ENCODE measurements at regions not wholly inside any gene's neighbourhood (a gene's known extent, or its start where the extent isn't known, plus 50 kb on each side); places are given as distances from the start of the nearest gene placed in this dataset.
"Not testable (repeated sequence)": the region's sequence is repeated elsewhere in the genome, so short reads cannot be mapped to it uniquely, and the experiment has no call there.

GRCh38 chr2:90238505-90239230 is 1547.2 kb downstream of the RPIA start:
- not testable (repeated sequence) for DNase-seq (ENCODE audit: low read depth, low spot score); H3K4me3 ChIP-seq (ENCODE audit: low read length)

- not testable (repeated sequence) for H3K4me3 ChIP-seq (ENCODE audit: low read length); DNase-seq (ENCODE audit: low read depth, low spot score)
Measured at GRCh38 chr2:90239769-90240168, 1548.3 kb downstream of the RPIA start.

GRCh38 chr2:90244902-90245765 is 1553.7 kb downstream of the RPIA start:
- not testable (repeated sequence) for DNase-seq (ENCODE audit: low read depth, low spot score); H3K4me3 ChIP-seq (ENCODE audit: low read length)

- DNase-seq (ENCODE audit: low read depth, low spot score); H3K4me3 ChIP-seq (ENCODE audit: low read length): not testable (repeated sequence)
Measured at GRCh38 chr2:90248400-90248799, 1556.9 kb downstream of the RPIA start.

- DNase-seq (ENCODE audit: low read depth, low spot score); H3K4me3 ChIP-seq (ENCODE audit: low read length): not testable (repeated sequence)
Measured at GRCh38 chr2:90250350-90250749, 1558.9 kb downstream of the RPIA start.

GRCh38 chr2:90251576-90251975 is 1560.1 kb downstream of the RPIA start:
- not testable (repeated sequence) for H3K4me3 ChIP-seq (ENCODE audit: low read length); DNase-seq (ENCODE audit: low read depth, low spot score)

GRCh38 chr2:90253306-90253705 is 1561.8 kb downstream of the RPIA start:
- not testable (repeated sequence) for H3K4me3 ChIP-seq (ENCODE audit: low read length); DNase-seq (ENCODE audit: low read depth, low spot score)

GRCh38 chr2:90266888-90267287 is 1575.4 kb downstream of the RPIA start:
- not testable (repeated sequence) for DNase-seq (ENCODE audit: low read depth, low spot score)

GRCh38 chr2:90287751-90288150 is 1596.3 kb downstream of the RPIA start:
- H3K4me3 ChIP-seq (ENCODE audit: low read length); DNase-seq (ENCODE audit: low read depth, low spot score): not testable (repeated sequence)

More at GRCh38 chr2:90266888-90267287, 1575.4 kb downstream of the RPIA start:
- H3K4me3 ChIP-seq (ENCODE audit: low read length): not testable (repeated sequence)

- H3K4me3 ChIP-seq (ENCODE audit: low read length); DNase-seq (ENCODE audit: low read depth, low spot score): not testable (repeated sequence)
Measured at GRCh38 chr2:90288396-90288795, 1596.9 kb downstream of the RPIA start.

GRCh38 chr2:90289291-90289980 is 1598.0 kb downstream of the RPIA start:
- DNase-seq (ENCODE audit: low read depth, low spot score); H3K4me3 ChIP-seq (ENCODE audit: low read length): not testable (repeated sequence)

GRCh38 chr2:90290701-90291100 is 1599.2 kb downstream of the RPIA start:
- DNase-seq (ENCODE audit: low read depth, low spot score); H3K4me3 ChIP-seq (ENCODE audit: low read length): not testable (repeated sequence)

GRCh38 chr2:90291168-90291883 is 1599.9 kb downstream of the RPIA start:
- not testable (repeated sequence) for DNase-seq (ENCODE audit: low read depth, low spot score); H3K4me3 ChIP-seq (ENCODE audit: low read length)

- H3K4me3 ChIP-seq (ENCODE audit: low read length); DNase-seq (ENCODE audit: low read depth, low spot score): not testable (repeated sequence)
Measured at GRCh38 chr2:90291934-90292333, 1600.5 kb downstream of the RPIA start.

- DNase-seq (ENCODE audit: low read depth, low spot score); H3K4me3 ChIP-seq (ENCODE audit: low read length): not testable (repeated sequence)
Measured at GRCh38 chr2:90292451-90292850, 1601.0 kb downstream of the RPIA start.

- H3K4me3 ChIP-seq (ENCODE audit: low read length); DNase-seq (ENCODE audit: low read depth, low spot score): not testable (repeated sequence)
Measured at GRCh38 chr2:90293224-90293623, 1601.8 kb downstream of the RPIA start.

GRCh38 chr2:90293806-90294205 is 1602.3 kb downstream of the RPIA start:
- not testable (repeated sequence) for H3K4me3 ChIP-seq (ENCODE audit: low read length); DNase-seq (ENCODE audit: low read depth, low spot score)

GRCh38 chr2:90295036-90295750 is 1603.7 kb downstream of the RPIA start:
- not testable (repeated sequence) for H3K4me3 ChIP-seq (ENCODE audit: low read length); DNase-seq (ENCODE audit: low read depth, low spot score)
